WERI-Rb-1 (cell line): ENCODE measurements at regions not wholly inside any gene's neighbourhood (a gene's known extent, or its start where the extent isn't known, plus 50 kb on each side); places are given as distances from the start of the nearest gene placed in this dataset.

Experiments
- DNase-seq: peaks from one replicate; pipeline ENCODE4 v3.0.0-alpha.2; 2020
- H3K27ac ChIP-seq: fragments of 250-450 bp; sonication (Bioruptor Pico); 2 replicates; pipeline ENCODE4 v1.5.1; 2020; ENCODE audit warnings: mild to moderate bottlenecking, moderate library complexity
- H3K27me3 ChIP-seq: fragments of 250-450 bp; sonication (Bioruptor Pico); 2 replicates; pipeline ENCODE4 v1.5.1; 2021; ENCODE audit warnings: mild to moderate bottlenecking, low read depth, moderate library complexity; ENCODE audit not compliant: insufficient read depth, severe bottlenecking
- H3K36me3 ChIP-seq: fragments of 250-450 bp; sonication (Bioruptor Pico); 2 replicates; pipeline ENCODE4 v1.5.1; 2020; ENCODE audit warnings: mild to moderate bottlenecking, moderate library complexity
- H3K4me3 ChIP-seq: 2 replicates; pipeline ENCODE4 v1.5.1; 2011; ENCODE audit warnings: low read depth, mild to moderate bottlenecking, control low read depth, low read length
- H3K9me3 ChIP-seq: fragments of 250-450 bp; sonication (Bioruptor Pico); 2 replicates; pipeline ENCODE4 v1.5.1; 2021; ENCODE audit warnings: mild to moderate bottlenecking, moderate library complexity; ENCODE audit not compliant: severe bottlenecking
- TF ChIP-seq, protein P1 (sequence below): IDR thresholded peaks from 2 replicates; pipeline ENCODE4 v1.5.1; 2011; ENCODE audit warnings: low read depth, mild to moderate bottlenecking, control low read depth, inconsistent platforms, low read length

DNA sequence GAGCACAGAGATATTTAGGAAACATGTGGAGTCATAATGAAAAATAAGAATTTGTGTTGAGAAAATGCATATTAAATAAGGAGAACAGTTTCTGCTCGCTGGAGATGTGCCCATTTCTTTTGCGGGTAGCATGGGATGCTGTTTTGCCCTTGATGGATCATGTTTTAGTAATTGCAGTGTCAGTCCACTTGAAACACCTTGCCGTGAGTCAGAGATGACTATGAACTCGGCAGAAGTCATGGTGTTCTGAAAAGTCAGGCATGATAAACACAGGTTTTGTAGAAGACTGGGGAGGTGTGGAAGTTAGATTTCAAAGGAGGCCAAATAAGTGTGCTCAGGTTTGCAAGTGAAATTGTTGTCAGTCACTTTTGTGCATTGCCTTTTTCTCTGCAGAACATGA lies 315.0 kb upstream of the LRRC7 start:
- TF ChIP-seq, protein P1, sequence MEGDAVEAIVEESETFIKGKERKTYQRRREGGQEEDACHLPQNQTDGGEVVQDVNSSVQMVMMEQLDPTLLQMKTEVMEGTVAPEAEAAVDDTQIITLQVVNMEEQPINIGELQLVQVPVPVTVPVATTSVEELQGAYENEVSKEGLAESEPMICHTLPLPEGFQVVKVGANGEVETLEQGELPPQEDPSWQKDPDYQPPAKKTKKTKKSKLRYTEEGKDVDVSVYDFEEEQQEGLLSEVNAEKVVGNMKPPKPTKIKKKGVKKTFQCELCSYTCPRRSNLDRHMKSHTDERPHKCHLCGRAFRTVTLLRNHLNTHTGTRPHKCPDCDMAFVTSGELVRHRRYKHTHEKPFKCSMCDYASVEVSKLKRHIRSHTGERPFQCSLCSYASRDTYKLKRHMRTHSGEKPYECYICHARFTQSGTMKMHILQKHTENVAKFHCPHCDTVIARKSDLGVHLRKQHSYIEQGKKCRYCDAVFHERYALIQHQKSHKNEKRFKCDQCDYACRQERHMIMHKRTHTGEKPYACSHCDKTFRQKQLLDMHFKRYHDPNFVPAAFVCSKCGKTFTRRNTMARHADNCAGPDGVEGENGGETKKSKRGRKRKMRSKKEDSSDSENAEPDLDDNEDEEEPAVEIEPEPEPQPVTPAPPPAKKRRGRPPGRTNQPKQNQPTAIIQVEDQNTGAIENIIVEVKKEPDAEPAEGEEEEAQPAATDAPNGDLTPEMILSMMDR: no peak
- no peaks in the 10 kb centered on the region for H3K27me3 ChIP-seq
- no peak for DNase-seq
- H3K27ac ChIP-seq: no peak overlapping the region
- H3K36me3 ChIP-seq: no peaks in the 10 kb centered on the region
- H3K9me3 ChIP-seq: no peaks in the 10 kb centered on the region
- no peak overlapping the region for H3K4me3 ChIP-seq

DNA sequence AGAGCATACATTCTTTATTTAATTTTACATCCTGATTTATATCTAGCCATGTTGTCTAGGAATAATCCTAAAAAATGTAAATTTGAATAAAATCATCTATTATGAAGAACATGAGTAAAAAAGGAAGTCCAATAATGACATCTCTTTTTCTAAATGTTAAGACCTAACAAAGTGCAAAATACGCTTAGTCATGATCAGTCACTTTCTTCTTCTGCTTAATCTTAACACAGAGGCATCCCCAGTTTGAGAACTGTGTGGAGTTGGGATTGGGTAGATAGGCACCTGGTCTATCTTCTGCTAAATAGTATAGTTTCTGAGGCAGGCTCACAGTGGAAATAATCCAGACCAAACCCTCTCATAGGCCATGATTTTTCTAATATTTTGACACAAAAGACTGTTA lies 311.7 kb upstream of the LRRC7 start:
- DNase-seq: no peak
- Histone ChIP-seq H3K27me3 (no peaks in the 10 kb centered on the region), H3K4me3 (no peak overlapping the region), H3K9me3 (no peaks in the 10 kb centered on the region), H3K27ac (no peak overlapping the region), H3K36me3 (no peaks in the 10 kb centered on the region)
- TF ChIP-seq, protein P1: no peak

DNA sequence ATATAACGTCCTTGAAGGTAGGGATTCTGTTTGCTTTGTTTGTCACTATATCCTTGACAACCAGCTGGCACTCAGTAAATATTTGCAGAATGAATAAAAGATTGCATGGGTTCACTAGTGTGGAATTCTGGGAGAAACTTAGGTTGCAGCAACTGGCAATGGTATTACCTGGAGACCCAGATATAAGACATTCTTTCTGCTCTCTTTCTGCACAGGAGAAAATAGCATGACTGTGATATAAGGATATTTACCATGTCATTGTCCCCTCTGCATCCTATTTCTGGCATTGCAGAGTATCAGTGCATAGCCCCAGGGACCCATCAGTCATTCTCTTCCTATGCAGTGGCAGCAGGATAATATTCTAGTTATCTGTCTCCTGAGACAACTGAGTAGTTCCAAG lies 308.9 kb upstream of the LRRC7 start:
- H3K36me3 ChIP-seq: no peaks in the 10 kb centered on the region
- H3K27ac ChIP-seq: no peak overlapping the region
- H3K4me3 ChIP-seq: no peak overlapping the region
- no peak for DNase-seq
- no peaks in the 10 kb centered on the region for H3K9me3 ChIP-seq
- TF ChIP-seq, protein P1: no peak
- H3K27me3 ChIP-seq: no peaks in the 10 kb centered on the region

DNA sequence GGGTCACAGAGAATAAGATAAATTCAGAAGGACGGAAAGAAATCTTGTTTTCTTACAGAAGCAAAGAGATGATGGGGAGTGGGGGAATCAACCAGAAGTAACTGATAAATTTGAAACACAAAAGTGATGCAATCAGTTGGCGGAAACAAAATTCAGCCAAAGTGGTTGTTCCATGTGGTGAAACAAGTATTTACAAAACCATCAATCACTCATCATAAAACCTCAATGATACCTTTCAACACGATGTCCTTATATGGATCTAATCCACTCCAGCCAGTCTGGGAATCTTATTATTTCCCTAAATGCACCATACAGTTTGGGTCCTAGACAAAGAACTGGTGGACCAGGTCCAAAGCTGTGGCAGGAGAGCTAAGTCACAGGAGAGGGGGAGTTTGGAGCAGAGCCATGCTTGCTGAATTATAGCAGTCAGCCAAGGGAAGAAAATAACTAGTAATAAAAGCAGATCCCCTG lies 303.8 kb upstream of the LRRC7 start:
- H3K9me3 ChIP-seq: no peaks in the 10 kb centered on the region
- TF ChIP-seq, protein P1: no peak
- no peak overlapping the region for H3K27ac ChIP-seq
- no peak for DNase-seq
- H3K27me3 ChIP-seq: no peaks in the 10 kb centered on the region
- H3K36me3 ChIP-seq: no peaks in the 10 kb centered on the region
- H3K4me3 ChIP-seq: no peak overlapping the region

DNA sequence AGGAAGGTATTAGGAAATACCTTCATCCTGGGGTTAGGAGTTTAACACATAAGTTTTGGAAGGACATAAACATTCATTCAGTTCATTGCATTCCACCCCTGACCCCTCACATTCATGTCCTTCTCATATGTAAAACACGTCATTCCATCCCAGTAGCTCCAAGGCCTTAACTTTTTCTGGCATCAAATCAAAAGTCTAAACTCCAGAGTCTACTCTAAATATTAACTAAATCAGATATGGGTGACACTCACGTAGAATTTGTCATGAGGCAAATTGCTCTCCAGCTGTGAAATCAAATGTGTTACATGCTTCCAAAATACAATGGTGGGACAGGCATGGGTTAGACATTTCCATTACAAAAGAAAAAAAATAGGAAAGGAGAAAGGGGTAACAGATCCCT lies 298.2 kb upstream of the LRRC7 start:
- Histone ChIP-seq H3K4me3 (no peak overlapping the region), H3K27me3 (no peaks in the 10 kb centered on the region), H3K27ac (no peak overlapping the region), H3K36me3 (no peaks in the 10 kb centered on the region), H3K9me3 (no peaks in the 10 kb centered on the region)
- TF ChIP-seq, protein P1: no peak
- DNase-seq: no peak

DNA sequence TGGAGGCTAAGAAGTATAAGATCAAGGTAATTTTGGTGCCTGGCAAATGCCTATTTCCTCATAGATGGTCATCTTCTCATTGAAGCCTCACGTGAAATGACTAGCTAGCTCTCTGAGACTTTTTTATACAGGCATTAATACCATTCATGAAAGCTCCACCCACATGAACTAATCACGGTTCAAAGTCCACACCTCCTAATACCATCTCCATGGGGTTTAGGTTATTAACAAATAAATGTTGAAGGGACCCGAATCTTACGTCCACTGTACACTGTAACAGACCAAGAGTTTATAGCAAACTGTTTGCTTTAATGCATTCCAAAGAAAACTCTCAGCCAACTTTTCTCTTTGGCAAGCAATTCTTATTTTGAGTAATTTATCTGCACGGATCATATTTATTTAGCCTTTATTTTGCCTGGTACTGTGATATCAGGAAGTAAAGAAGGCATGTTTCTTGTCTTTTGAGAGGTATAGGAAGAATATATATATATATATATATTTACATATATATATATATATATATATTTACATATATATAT lies 296.1 kb upstream of the LRRC7 start:
- TF ChIP-seq, protein P1: no peak

More for the DNA sequence above, 296.1 kb upstream of the LRRC7 start:
- Histone ChIP-seq H3K4me3 (no peak overlapping the region), H3K27me3 (no peaks in the 10 kb centered on the region), H3K36me3 (no peaks in the 10 kb centered on the region), H3K27ac (no peak overlapping the region), H3K9me3 (no peaks in the 10 kb centered on the region)
- DNase-seq: no peak
